Sigmoid colon (tissue), 4 donors: ENCODE measurements at regions not wholly inside any gene's neighbourhood (a gene's known extent, or its start where the extent isn't known, plus 50 kb on each side); places are given as distances from the start of the nearest gene placed in this dataset.

Source experiments
- EP300 ChIP-seq, 4 donors: sonication (generic); formaldehyde crosslinking; IDR thresholded peaks; one replicate each; pipeline ENCODE4 v1.6.1; 2017; ENCODE audit warnings: antibody characterized with exemption in 4 of 4
- TF ChIP-seq, protein P1 (sequence below), 4 experiments: fragments of 450-650 bp in 3 of 4; fragments of 200-600 bp in 1 of 4; IDR thresholded peaks; one replicate each; pipeline ENCODE4 v1.5.1; 2016 to 2019; ENCODE audit warnings: antibody characterized with exemption in 4 of 4, mild to moderate bottlenecking in 3 of 4, moderate library complexity in 2 of 4

DNA sequence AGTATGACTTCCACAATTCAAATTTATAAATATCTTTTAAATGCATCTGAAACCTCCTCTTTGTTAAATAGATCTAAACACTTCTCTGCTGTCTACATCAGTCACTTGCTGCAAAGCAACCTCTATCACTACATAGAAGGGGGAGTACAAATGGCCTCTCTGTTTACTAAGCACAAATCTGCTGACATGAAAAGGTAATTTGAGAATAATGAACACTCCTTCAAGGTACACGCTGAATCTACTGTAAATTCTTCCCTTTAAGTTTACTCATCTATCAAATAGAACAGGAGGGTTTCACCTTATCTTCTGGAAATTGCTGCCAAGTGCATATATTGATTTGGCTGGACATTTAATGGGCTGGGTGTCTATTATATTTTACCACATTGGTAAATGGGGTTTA is 879.6 kb downstream of the SUCLG1 start:
- TF ChIP-seq EP300 (IDR thresholded peaks at IDR 0.05) = no peak
- TF ChIP-seq, protein P1, sequence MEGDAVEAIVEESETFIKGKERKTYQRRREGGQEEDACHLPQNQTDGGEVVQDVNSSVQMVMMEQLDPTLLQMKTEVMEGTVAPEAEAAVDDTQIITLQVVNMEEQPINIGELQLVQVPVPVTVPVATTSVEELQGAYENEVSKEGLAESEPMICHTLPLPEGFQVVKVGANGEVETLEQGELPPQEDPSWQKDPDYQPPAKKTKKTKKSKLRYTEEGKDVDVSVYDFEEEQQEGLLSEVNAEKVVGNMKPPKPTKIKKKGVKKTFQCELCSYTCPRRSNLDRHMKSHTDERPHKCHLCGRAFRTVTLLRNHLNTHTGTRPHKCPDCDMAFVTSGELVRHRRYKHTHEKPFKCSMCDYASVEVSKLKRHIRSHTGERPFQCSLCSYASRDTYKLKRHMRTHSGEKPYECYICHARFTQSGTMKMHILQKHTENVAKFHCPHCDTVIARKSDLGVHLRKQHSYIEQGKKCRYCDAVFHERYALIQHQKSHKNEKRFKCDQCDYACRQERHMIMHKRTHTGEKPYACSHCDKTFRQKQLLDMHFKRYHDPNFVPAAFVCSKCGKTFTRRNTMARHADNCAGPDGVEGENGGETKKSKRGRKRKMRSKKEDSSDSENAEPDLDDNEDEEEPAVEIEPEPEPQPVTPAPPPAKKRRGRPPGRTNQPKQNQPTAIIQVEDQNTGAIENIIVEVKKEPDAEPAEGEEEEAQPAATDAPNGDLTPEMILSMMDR (IDR thresholded peaks at IDR 0.05) = no peak
